HepG2 (cell line): ENCODE measurements at regions not wholly inside any gene's neighbourhood (a gene's known extent, or its start where the extent isn't known, plus 50 kb on each side); places are given as distances from the start of the nearest gene placed in this dataset.

ENCODE experiments used
- ATAC-seq: fragments of 200-7000 bp; cut with Tn5 transposase; 3 replicates; pipeline ENCODE4 v1.9.1; 2020; ENCODE audit warnings: mild to moderate bottlenecking, moderate library complexity
- BruUV-seq: library from RNA; stranded (reverse); fragments of 400-500 nt; replicated peaks from 2 replicates; lab custom pipeline; 2021; lab: Mats Ljungman, UMichigan
- CTCF ChIA-PET: fragments of 300-600 bp; formaldehyde crosslinking; extraction: SDS; loops from one replicate; lab custom pipeline; 2021; ENCODE audit warnings: low total read pairs, inconsistent platforms, low intra/inter-chr PET ratio; lab: Yijun Ruan, JAX
- POLR2A ChIA-PET: fragments of 350-600 bp; sonication (Branson Sonifier 250); formaldehyde crosslinking; loops from one replicate; lab custom pipeline; 2020; ENCODE audit warnings: antibody characterized with exemption, inconsistent platforms; lab: Yijun Ruan, JAX
- DNase-seq: peaks from one replicate; pipeline ENCODE4 v3.0.0-alpha.2; 2015; ENCODE audit warnings: low spot score
- FAIRE-seq: peaks from 3 replicates; lab custom pipeline; 2011; peaks lifted over from hg19 to GRCh38; lab: Jason Lieb, UNC
- H2AFZ ChIP-seq: one replicate; pipeline ENCODE4 v1.6.1; 2011; ENCODE audit warnings: low read length, inconsistent platforms
- H3K27ac ChIP-seq: fragments of 300-600 bp; 3 replicates; pipeline ENCODE4 v1.8.0; 2011; ENCODE audit warnings: mixed run types, mild to moderate bottlenecking, mixed read lengths, low read length, inconsistent platforms; ENCODE audit not compliant: insufficient read depth; ENCODE audit errors: extremely low read length
- H3K27me3 ChIP-seq, 2 experiments: fragments of 200-600 bp in 1 of 2; 2 replicates in 1 of 2; 3 replicates in 1 of 2; pipeline versions ENCODE4 v1.6.0 to v1.8.0; 2011; ENCODE audit warnings: low read length in 2 of 2, mild to moderate bottlenecking in 2 of 2, moderate library complexity in 2 of 2, inconsistent platforms in 1 of 2; ENCODE audit not compliant: insufficient read depth in 2 of 2, control insufficient read depth in 1 of 2
- H3K36me3 ChIP-seq, 2 experiments: fragments of 200-600 bp in 1 of 2; replicated peaks in 1 of 2; 2 replicates in 1 of 2; 3 replicates in 1 of 2; pipeline versions ENCODE4 v1.5.1 to v1.8.0; 2011; ENCODE audit warnings: low read length in 2 of 2, inconsistent platforms in 1 of 2; ENCODE audit not compliant: insufficient read depth in 2 of 2, control insufficient read depth in 1 of 2
- H3K4me1 ChIP-seq: 2 replicates; pipeline ENCODE4 v1.5.1; 2012; ENCODE audit warnings: low read length, inconsistent platforms; ENCODE audit not compliant: insufficient read depth
- H3K4me2 ChIP-seq: 2 replicates; pipeline ENCODE4 v1.6.0; 2011; ENCODE audit warnings: low read depth, low read length, inconsistent platforms
- H3K4me3 ChIP-seq, 3 experiments: fragments of 200-600 bp in 1 of 3; sonication (generic), shearing (Covaris generic) in 1 of 3; replicated peaks in 1 of 3; 2 replicates each; pipeline ENCODE4 v1.5.1; 2011 to 2016; ENCODE audit warnings: low read length in 3 of 3, inconsistent platforms in 2 of 3, low read depth in 2 of 3, mild to moderate bottlenecking in 2 of 3, control low read depth in 1 of 3, mixed read lengths in 1 of 3; ENCODE audit not compliant: insufficient read depth in 1 of 3
- H3K79me2 ChIP-seq: one replicate; pipeline ENCODE4 v1.6.1; 2011; ENCODE audit warnings: low read length, inconsistent platforms; ENCODE audit not compliant: insufficient read depth
- H3K9ac ChIP-seq: 2 replicates; pipeline ENCODE4 v1.6.0; 2011; ENCODE audit warnings: mild to moderate bottlenecking, low read depth, low read length, inconsistent platforms; ENCODE audit not compliant: insufficient read depth
- H3K9me3 ChIP-seq: 2 replicates; pipeline ENCODE4 v1.5.1; 2012; ENCODE audit warnings: mild to moderate bottlenecking, low read length
- H4K20me1 ChIP-seq: 2 replicates; pipeline ENCODE4 v1.6.0; 2011; ENCODE audit warnings: inconsistent platforms, mild to moderate bottlenecking, low read length, moderate library complexity; ENCODE audit not compliant: insufficient read depth
- AGO2 ChIP-seq: fragments of 200-400 bp; formaldehyde crosslinking; optimal IDR thresholded peaks from 2 replicates; pipeline ENCODE3; 2017; ENCODE audit warnings: mild to moderate bottlenecking, low read depth, low read length, moderate library complexity
- ATM ChIP-seq: fragments of 450-650 bp; IDR thresholded peaks from 2 replicates; pipeline ENCODE4 v1.7.1; 2017; ENCODE audit warnings: mild to moderate bottlenecking, borderline replicate concordance
- CC2D1A ChIP-seq: sonication (generic); formaldehyde crosslinking; IDR thresholded peaks from 2 replicates; pipeline ENCODE4 v1.8.1; 2023; ENCODE audit warnings: mild to moderate bottlenecking, missing genetic modification reagents
- ERF ChIP-seq: IDR thresholded peaks from 2 replicates; pipeline ENCODE4 v1.6.1; 2018; ENCODE audit warnings: missing biosample characterization, missing genetic modification reagents
- GTF3A ChIP-seq: sonication (generic); formaldehyde crosslinking; conservative IDR thresholded peaks from 2 replicates; pipeline ENCODE4 v1.4.0; 2020; ENCODE audit warnings: mild to moderate bottlenecking, missing genetic modification reagents
- JARID2 ChIP-seq: sonication (generic); formaldehyde crosslinking; IDR thresholded peaks from 2 replicates; pipeline ENCODE4 v1.8.1; 2023; ENCODE audit warnings: missing genetic modification reagents, inconsistent platforms; ENCODE audit not compliant: insufficient replicate concordance
- KDM1A ChIP-seq: IDR thresholded peaks from 2 replicates; pipeline ENCODE4 v1.6.1; 2016; ENCODE audit warnings: missing compliant biosample characterization
- KLF11 ChIP-seq: IDR thresholded peaks from 2 replicates; pipeline ENCODE4 v1.6.1; 2016; ENCODE audit warnings: missing compliant biosample characterization
- MYNN ChIP-seq: sonication (generic); formaldehyde crosslinking; IDR thresholded peaks from 2 replicates; pipeline ENCODE4 v1.4.0; 2020; ENCODE audit warnings: mild to moderate bottlenecking, low read depth, missing genetic modification reagents
- NFE2 ChIP-seq: sonication (generic); formaldehyde crosslinking; IDR thresholded peaks from 2 replicates; pipeline ENCODE4 v1.4.0; 2020; ENCODE audit warnings: missing genetic modification reagents
- NFRKB ChIP-seq: fragments of 450-650 bp; IDR thresholded peaks from 2 replicates; pipeline ENCODE4 v1.6.1; 2017
- SOX13 ChIP-seq, 3 experiments: fragments of 450-650 bp in 1 of 3; sonication (generic) in 1 of 3; formaldehyde crosslinking in 1 of 3; IDR thresholded peaks in 2 of 3; conservative IDR thresholded peaks in 1 of 3; 2 replicates each; pipeline versions ENCODE4 v1.5.0 to v1.6.1; 2016 to 2020; ENCODE audit warnings: antibody characterized with exemption in 1 of 3, mild to moderate bottlenecking in 1 of 3, missing compliant biosample characterization in 1 of 3, missing genetic modification reagents in 1 of 3, moderate library complexity in 1 of 3
- ZNF543 ChIP-seq: sonication (generic); formaldehyde crosslinking; IDR thresholded peaks from 2 replicates; pipeline ENCODE4 v1.4.0; 2020; ENCODE audit warnings: mild to moderate bottlenecking, missing genetic modification reagents
- ZNF83 ChIP-seq: sonication (generic); formaldehyde crosslinking; IDR thresholded peaks from 2 replicates; pipeline ENCODE4 v1.4.0; 2020; ENCODE audit warnings: missing genetic modification reagents, mild to moderate bottlenecking, borderline replicate concordance
- WGBS: methylation state at CpG from one replicate; pipeline ENCODE4 v1.1.6; 2017; ENCODE audit warnings: low lambda C conversion rate; 5-methylcytosine and 5-hydroxymethylcytosine counted together
- in situ Hi-C: cut with HindIII; loops from 2 replicates; pipeline ENCODE4 v1.10.0; 2017; ENCODE audit warnings: low pct_unique_long_range_greater_than_20kb; ENCODE audit not compliant: extremely low pct_ligation_motif_present
- intact Hi-C: fragments of 100-400 bp; cut with micrococcal nuclease; formaldehyde crosslinking; loops from one replicate; pipeline ENCODE4 v1.10.0; 2022; ENCODE audit not compliant: unreplicated experiment
- TF ChIP-seq, protein P1 (sequence below): IDR thresholded peaks from 2 replicates; pipeline ENCODE4 v1.6.1; 2016; ENCODE audit warnings: low read depth, borderline replicate concordance
- TF ChIP-seq, protein P2 (sequence below): sonication (generic); formaldehyde crosslinking; IDR thresholded peaks from 2 replicates; pipeline ENCODE4 v1.8.0; 2022; ENCODE audit warnings: missing genetic modification reagents, mild to moderate bottlenecking, borderline replicate concordance
- TF ChIP-seq, protein P3 (sequence below): IDR thresholded peaks from 2 replicates; pipeline ENCODE4 v1.6.1; 2016; ENCODE audit warnings: mild to moderate bottlenecking
- TF ChIP-seq, protein P4 (sequence below): sonication (generic); formaldehyde crosslinking; IDR thresholded peaks from 2 replicates; pipeline ENCODE4 v1.5.0; 2020; ENCODE audit warnings: mild to moderate bottlenecking, low read depth, missing genetic modification reagents, borderline replicate concordance

DNA sequence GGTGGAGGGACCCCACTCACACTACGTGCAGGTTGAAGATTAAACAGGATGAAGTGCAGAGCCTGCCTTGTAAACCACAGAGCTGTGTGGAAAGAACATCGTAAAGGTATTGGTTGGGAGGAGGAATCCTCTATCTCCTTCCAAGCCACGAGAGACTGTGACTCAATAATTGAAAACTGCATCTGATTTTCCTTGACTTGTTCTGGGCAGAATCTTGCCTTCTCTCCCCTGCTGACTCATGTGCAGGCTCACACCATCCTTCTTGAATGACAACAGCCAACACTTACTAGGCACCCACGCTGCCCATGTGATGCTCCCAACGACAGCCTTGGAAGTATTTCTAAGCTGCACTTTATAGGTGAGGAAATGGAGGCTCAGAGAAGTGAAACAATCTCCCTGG lies 563.0 kb downstream of the MIAT start:
- ChIA-PET CTCF (no interaction called here), POLR2A (no interaction called here)
- FAIRE-seq (no peak), ATAC-seq (no peak), DNase-seq (no peak)
- H3K27me3 ChIP-seq, result no peaks in the 10 kb centered on the region; a peak in 1 of 5 replicates
- H3K4me1 ChIP-seq, result no peaks in the 10 kb centered on the region
- WGBS, result 0% methylated on average over 5 of the region's 5 CpGs
- in situ Hi-C loops, result no loop called here
- H3K9me3 ChIP-seq, result no peaks in the 10 kb centered on the region
- intact Hi-C loops, result no loop called here
- no peaks in the 10 kb centered on the region for H4K20me1 ChIP-seq
- no peak overlapping the region for H2AFZ ChIP-seq
- no peak overlapping the region for H3K9ac ChIP-seq
- H3K79me2 ChIP-seq, result no peaks in the 10 kb centered on the region
- TF ChIP-seq CC2D1A (CRISPR knock-in tag) (no peak), ZNF543 (no peak)
- no peak overlapping the region for H3K4me3 ChIP-seq
- no peak overlapping the region for H3K4me2 ChIP-seq
- no TSS peak for BruUV-seq
- no peak overlapping the region for H3K27ac ChIP-seq
- no peaks in the 10 kb centered on the region for H3K36me3 ChIP-seq

DNA sequence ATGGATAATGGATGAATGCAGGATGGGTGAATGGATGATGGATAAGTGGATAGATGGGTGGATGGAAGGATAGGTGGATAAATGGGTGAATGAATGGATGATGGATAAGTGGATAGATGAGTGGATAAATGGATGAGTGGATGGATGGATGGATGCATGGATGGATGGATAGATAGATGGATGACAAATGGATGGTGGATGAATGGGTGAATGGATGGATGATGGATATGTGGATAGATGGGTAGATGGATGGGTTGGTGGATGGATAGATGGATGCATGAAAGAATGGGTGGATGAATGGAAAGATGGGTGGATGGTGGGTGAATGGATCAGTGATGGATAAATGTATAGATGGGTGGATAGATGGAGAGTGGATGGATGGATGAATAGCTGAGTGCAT lies 564.8 kb downstream of the MIAT start:
- DNase-seq, result no peak
- Histone ChIP-seq H4K20me1 (no peaks in the 10 kb centered on the region), H3K79me2 (no peaks in the 10 kb centered on the region), H3K9ac (no peak overlapping the region), H3K4me2 (no peak overlapping the region), H3K27ac (no peak overlapping the region), H2AFZ (no peak overlapping the region), H3K4me3 (no peak overlapping the region), H3K4me1 (no peaks in the 10 kb centered on the region), H3K27me3 (no peaks in the 10 kb centered on the region; a peak in 1 of 5 replicates), H3K9me3 (no peaks in the 10 kb centered on the region), H3K36me3 (no peaks in the 10 kb centered on the region)
- CTCF ChIA-PET, result no interaction called here
- BruUV-seq, result no TSS peak
- FAIRE-seq, result no peak
- POLR2A ChIA-PET, result no interaction called here
- intact Hi-C loops (no loop called here), in situ Hi-C loops (no loop called here)
- ATAC-seq, result no peak
- no peak for TF ChIP-seq NFE2 (CRISPR knock-in tag)
- no peak for TF ChIP-seq SOX13 (IDR thresholded peaks at IDR 0.05)
- TF ChIP-seq SOX13 (CRISPR knock-in tag; conservative IDR thresholded peaks at IDR 0.05 in 1 of 2, IDR thresholded peaks at IDR 0.05 in 1 of 2), result no peak
- TF ChIP-seq NFRKB, result no peak
- TF ChIP-seq, protein P1, sequence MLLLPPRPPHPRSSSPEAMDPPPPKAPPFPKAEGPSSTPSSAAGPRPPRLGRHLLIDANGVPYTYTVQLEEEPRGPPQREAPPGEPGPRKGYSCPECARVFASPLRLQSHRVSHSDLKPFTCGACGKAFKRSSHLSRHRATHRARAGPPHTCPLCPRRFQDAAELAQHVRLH (CRISPR knock-in tag), result no peak
- no peak for TF ChIP-seq ATM
- no peak for TF ChIP-seq KDM1A (CRISPR knock-in tag)
- no peak for TF ChIP-seq GTF3A (CRISPR knock-in tag)
- TF ChIP-seq ERF (CRISPR knock-in tag), result no peak
- TF ChIP-seq, protein P2, sequence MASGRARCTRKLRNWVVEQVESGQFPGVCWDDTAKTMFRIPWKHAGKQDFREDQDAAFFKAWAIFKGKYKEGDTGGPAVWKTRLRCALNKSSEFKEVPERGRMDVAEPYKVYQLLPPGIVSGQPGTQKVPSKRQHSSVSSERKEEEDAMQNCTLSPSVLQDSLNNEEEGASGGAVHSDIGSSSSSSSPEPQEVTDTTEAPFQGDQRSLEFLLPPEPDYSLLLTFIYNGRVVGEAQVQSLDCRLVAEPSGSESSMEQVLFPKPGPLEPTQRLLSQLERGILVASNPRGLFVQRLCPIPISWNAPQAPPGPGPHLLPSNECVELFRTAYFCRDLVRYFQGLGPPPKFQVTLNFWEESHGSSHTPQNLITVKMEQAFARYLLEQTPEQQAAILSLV (CRISPR knock-in tag), result no peak
- no peak for TF ChIP-seq JARID2
- TF ChIP-seq AGO2, result no peak
- TF ChIP-seq, protein P3, sequence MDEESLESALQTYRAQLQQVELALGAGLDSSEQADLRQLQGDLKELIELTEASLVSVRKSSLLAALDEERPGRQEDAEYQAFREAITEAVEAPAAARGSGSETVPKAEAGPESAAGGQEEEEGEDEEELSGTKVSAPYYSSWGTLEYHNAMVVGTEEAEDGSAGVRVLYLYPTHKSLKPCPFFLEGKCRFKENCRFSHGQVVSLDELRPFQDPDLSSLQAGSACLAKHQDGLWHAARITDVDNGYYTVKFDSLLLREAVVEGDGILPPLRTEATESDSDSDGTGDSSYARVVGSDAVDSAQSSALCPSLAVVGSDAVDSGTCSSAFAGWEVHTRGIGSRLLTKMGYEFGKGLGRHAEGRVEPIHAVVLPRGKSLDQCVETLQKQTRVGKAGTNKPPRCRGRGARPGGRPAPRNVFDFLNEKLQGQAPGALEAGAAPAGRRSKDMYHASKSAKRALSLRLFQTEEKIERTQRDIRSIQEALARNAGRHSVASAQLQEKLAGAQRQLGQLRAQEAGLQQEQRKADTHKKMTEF (CRISPR knock-in tag), result no peak
- TF ChIP-seq KLF11 (CRISPR knock-in tag), result no peak
- TF ChIP-seq MYNN, result no peak
- TF ChIP-seq, protein P4, sequence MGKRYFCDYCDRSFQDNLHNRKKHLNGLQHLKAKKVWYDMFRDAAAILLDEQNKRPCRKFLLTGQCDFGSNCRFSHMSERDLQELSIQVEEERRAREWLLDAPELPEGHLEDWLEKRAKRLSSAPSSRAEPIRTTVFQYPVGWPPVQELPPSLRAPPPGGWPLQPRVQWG, result no peak
- no peak for TF ChIP-seq ZNF83 (CRISPR knock-in tag)
